ENCODE measurements at regions not wholly inside any gene's neighbourhood (a gene's known extent, or its start where the extent isn't known, plus 50 kb on each side); places are given as distances from the start of the nearest gene placed in this dataset.

GRCh38 chr9:90201766-90202165 lies 440.9 kb downstream of the DIRAS2 start:
- TF ChIP-seq, protein P1, sequence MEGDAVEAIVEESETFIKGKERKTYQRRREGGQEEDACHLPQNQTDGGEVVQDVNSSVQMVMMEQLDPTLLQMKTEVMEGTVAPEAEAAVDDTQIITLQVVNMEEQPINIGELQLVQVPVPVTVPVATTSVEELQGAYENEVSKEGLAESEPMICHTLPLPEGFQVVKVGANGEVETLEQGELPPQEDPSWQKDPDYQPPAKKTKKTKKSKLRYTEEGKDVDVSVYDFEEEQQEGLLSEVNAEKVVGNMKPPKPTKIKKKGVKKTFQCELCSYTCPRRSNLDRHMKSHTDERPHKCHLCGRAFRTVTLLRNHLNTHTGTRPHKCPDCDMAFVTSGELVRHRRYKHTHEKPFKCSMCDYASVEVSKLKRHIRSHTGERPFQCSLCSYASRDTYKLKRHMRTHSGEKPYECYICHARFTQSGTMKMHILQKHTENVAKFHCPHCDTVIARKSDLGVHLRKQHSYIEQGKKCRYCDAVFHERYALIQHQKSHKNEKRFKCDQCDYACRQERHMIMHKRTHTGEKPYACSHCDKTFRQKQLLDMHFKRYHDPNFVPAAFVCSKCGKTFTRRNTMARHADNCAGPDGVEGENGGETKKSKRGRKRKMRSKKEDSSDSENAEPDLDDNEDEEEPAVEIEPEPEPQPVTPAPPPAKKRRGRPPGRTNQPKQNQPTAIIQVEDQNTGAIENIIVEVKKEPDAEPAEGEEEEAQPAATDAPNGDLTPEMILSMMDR (IDR thresholded peaks at IDR 0.05): no peak
- no peak for TF ChIP-seq POLR2A (IDR thresholded peaks at IDR 0.05)
